ENCODE measurements at regions not wholly inside any gene's neighbourhood (a gene's known extent, or its start where the extent isn't known, plus 50 kb on each side); places are given as distances from the start of the nearest gene placed in this dataset.

GRCh38 chr11:10934293-10934860 lies 76.5 kb upstream of the ZBED5 start:
- TF ChIP-seq CTCF (IDR thresholded peaks at IDR 0.05; ENCODE audit: borderline replicate concordance, extremely low read depth, low read length, poor library complexity, severe bottlenecking) (no peak), EZH2 (IDR thresholded peaks at IDR 0.05; ENCODE audit: borderline replicate concordance, low read depth, low read length, severe bottlenecking) (no peak)

Data from DND-41 (cell line).